HG03469 (cell line): ENCODE measurements at regions not wholly inside any gene's neighbourhood (a gene's known extent, or its start where the extent isn't known, plus 50 kb on each side); places are given as distances from the start of the nearest gene placed in this dataset.
"Not testable (repeated sequence)": the region's sequence is repeated elsewhere in the genome, so short reads cannot be mapped to it uniquely, and the experiment has no call there.

Experiments used
- ATAC-seq: cut with Tn5 transposase; IDR thresholded peaks from one replicate; pipeline ENCODE4 v1.9.1; 2021; ENCODE audit warnings: mild to moderate bottlenecking, moderate library complexity, moderate number of reproducible peaks; ENCODE audit not compliant: unreplicated experiment

DNA sequence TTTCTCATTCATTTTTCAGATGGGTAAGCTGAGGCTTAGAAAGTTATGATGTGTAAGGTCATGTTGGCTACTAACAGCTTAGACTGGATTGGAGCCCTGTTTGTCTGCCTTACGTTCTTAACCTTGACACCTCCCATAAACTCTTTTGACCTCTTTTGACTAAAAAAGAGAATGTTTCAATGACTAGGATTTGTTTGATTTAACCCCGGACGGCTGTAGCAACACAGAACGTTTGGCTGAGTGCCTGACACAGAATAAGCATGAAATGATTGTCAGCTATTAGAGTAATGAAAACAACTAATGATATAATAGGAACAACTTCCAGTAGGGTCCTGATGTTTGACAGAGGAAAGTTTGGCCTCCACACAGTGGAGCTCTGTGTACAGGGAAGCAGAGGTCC, 83.3 kb upstream of the PDZD8 start:
- ATAC-seq = no peak

- no peak for ATAC-seq
Observed at GRCh38 chr10:117457932-117458331, 82.7 kb upstream of the PDZD8 start.

- ATAC-seq = no peak
Observed at GRCh38 chr10:117457071-117457810, 82.0 kb upstream of the PDZD8 start.

- no peak for ATAC-seq
Observed at GRCh38 chr10:117455346-117455745, 80.1 kb upstream of the PDZD8 start.

- no peak for ATAC-seq
Observed at GRCh38 chr10:117454502-117454901, 79.3 kb upstream of the PDZD8 start.

DNA sequence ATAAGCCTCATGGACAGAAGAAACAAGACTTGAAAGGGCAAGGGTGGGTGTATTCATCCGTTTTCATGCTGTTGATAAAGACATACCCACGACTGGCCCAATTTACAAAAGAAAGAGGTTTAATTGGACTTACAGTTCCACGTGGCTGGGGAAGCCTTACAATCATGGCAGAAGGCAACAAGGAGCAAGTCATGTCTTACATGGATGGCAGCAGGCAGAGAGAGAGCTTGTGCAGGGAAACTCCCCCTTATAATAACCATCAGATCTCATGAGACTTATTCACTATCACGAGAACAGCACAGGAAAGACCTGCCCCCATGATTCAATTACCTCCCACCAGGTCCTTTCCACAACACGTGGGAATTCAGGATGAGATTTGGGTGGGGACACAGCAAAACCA, 78.2 kb upstream of the PDZD8 start:
- ATAC-seq = not testable (repeated sequence)

- no peak for ATAC-seq
Observed at GRCh38 chr10:117450940-117451339, 75.7 kb upstream of the PDZD8 start.

- no peak for ATAC-seq
Observed at GRCh38 chr10:117449636-117450035, 74.4 kb upstream of the PDZD8 start.

- no peak for ATAC-seq
Observed at GRCh38 chr10:117448802-117449201, 73.6 kb upstream of the PDZD8 start.

DNA sequence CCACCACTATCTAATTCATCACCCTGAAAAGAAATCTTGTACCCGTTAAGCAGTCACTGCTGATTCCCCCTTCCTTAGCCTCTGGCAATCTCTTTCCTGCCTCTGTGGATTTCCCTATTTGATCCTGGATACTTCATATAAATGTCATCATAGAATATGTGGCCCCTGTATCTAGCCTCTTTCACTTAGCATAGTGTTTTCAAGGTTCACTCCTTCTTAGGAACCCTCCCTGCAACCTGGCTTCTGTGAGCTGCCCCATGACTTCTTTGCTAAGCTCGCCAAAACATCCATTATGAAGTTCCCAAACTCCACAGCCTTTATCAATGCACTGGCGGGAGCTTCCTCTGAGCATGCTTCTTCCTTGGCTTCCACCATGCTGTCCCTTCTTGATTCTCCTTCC, 70.8 kb upstream of the PDZD8 start:
- no peak for ATAC-seq

- ATAC-seq = no peak
Observed at GRCh38 chr10:117444497-117445040, 69.3 kb upstream of the PDZD8 start.

DNA sequence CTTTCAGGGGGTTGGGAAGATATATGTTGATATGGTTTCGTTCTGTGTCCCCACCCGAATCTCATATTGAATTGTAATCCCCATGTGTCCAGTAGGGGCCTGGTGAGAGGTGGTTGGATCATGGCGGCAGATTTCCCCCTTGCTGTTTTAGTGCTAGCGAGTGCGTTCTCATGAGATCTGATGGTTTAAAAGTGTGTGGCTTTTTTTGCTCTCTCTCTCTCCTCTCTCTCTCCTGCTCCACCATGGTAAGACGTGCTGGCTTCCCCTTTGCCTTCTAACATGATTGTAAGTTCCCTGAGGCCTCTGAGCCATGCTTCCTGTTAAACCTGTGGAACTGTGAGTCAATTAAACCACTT, 68.4 kb upstream of the PDZD8 start:
- no peak for ATAC-seq

GRCh38 chr10:117442944-117443685, 67.9 kb upstream of the PDZD8 start:
- peak; percentile 53 for ATAC-seq

GRCh38 chr10:117442521-117442920, 67.3 kb upstream of the PDZD8 start:
- ATAC-seq = no peak

- no peak for ATAC-seq
Observed at GRCh38 chr10:117441812-117442443, 66.7 kb upstream of the PDZD8 start.

GRCh38 chr10:117441361-117441760, 66.1 kb upstream of the PDZD8 start:
- ATAC-seq = no peak

DNA sequence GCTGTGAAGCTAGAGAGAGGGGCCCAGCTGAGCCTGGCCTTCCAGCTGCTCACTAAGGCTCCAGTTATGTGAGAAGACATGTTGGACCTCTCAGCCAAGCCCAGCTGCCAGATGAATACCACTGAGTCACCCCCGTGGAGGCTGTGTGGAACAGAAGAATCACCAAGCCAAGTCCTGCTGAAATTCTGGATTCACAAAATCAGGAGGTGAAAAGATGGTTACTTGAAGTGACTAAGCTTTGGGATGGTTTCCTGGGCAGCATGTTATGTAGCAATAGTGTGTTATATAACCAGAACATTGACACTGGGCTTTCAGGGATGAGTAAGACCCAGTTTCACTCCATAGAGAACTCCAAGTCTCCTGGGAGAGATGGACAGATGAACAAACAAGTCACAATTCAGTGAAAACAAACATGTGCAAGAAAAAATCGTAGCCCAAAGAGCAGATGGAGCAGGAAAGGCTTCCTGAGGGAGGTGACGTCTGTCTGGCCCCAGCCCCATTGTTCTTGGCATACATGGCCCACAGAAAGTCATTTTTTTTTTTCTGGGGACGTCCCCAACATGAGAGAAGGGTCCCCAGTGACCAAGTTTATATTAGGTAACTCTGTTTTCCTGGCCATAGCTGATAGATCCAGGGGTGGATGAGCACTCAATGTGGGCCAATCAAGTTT, 64.1 kb upstream of the PDZD8 start:
- no peak for ATAC-seq

GRCh38 chr10:117432866-117433265, 57.6 kb upstream of the PDZD8 start:
- ATAC-seq = no peak

- no peak for ATAC-seq
Observed at GRCh38 chr10:117431160-117431559, 55.9 kb upstream of the PDZD8 start.

GRCh38 chr10:117430535-117430934, 55.3 kb upstream of the PDZD8 start:
- not testable (repeated sequence) for ATAC-seq

DNA sequence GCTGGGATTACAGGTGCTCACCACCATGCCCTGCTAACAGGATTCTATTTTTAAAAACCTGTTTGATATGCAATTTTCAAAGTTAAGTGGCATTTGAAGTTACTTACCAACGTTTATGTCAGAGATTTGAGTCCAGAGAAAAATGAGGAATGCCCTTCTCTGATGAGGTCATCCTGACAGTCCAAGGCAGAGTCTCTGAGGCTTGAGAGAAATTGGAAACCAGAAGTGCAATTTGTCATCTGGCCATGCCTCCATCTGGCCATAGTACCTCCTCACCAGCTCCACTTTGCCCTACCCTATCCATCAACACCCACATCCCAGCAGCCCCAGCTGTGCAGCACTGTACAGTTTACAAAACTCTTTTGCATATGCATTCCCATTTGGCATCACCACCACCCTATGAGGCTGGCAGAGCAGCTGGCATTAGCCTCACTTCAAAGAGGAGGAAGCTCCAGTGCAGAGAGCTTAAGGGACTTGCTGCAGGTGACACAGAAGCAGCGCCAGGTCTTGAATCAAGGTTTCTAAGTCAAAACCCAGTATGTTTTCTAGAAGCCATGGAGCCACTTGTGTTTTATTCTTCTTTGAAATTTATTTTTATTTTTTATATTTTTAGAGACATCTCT, 54.5 kb upstream of the PDZD8 start:
- no peak for ATAC-seq
